ENCODE measurements at regions not wholly inside any gene's neighbourhood (a gene's known extent, or its start where the extent isn't known, plus 50 kb on each side); places are given as distances from the start of the nearest gene placed in this dataset.
"Not testable (repeated sequence)": the region's sequence is repeated elsewhere in the genome, so short reads cannot be mapped to it uniquely, and the experiment has no call there.

DNA sequence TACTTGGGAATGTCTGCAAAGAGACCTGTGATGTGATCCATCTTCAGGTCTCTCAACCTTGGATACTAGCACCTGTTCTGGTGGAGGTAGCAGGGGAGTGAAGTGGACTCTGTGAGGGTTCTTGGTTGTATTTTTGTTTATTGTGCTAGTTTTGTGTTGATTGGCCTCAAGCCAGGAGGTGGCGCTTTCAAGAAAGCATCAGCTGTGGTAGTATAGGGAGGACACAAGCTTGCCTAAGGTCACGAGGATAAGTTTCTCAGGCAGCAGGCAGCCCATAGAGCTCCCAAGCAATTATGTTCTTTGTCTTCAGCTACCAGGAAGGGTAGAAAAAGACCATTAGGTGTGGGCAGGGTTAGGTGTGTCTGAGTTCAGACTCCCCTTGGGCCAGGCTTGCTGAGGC, 289.9 kb upstream of the TGIF2LX start:
- TF ChIP-seq CTCF (conservative IDR thresholded peaks at IDR 0.05; ENCODE audit: low read depth, low read length); ELK1 (IDR thresholded peaks at IDR 0.05; ENCODE audit: borderline replicate concordance, low read depth, low read length); SMC3 (IDR thresholded peaks at IDR 0.05; ENCODE audit: low read depth, low read length); RFX5 (IDR thresholded peaks at IDR 0.05; ENCODE audit: low read depth, low read length): not testable (repeated sequence)

Measured in IMR-90 (cell line).